ENCODE measurements at regions not wholly inside any gene's neighbourhood (a gene's known extent, or its start where the extent isn't known, plus 50 kb on each side); places are given as distances from the start of the nearest gene placed in this dataset.
"Not testable (repeated sequence)": the region's sequence is repeated elsewhere in the genome, so short reads cannot be mapped to it uniquely, and the experiment has no call there.

GRCh38 chr16:29135098-29135497 lies 150.2 kb downstream of the LAT start:
- TF ChIP-seq CTCF, POLR2A (IDR thresholded peaks at IDR 0.05): not testable (repeated sequence)
